Embryonic facial prominence (tissue), 1 donor: ENCODE measurements at regions not wholly inside any gene's neighbourhood (a gene's known extent, or its start where the extent isn't known, plus 50 kb on each side); places are given as distances from the start of the nearest gene placed in this dataset.

Source experiments
- DNase-seq: peaks from one replicate; pipeline ENCODE4 v3.0.0-alpha.2; 2016; ENCODE audit errors: extremely low spot score

GRCh38 chr2:19235308-19235707 lies 123.1 kb downstream of the OSR1 start:
- no peak for DNase-seq

- DNase-seq: no peak
These were observed 126.1 kb downstream of the OSR1 start for GRCh38 chr2:19232312-19232711.

- DNase-seq: no peak
These were observed 126.8 kb downstream of the OSR1 start for GRCh38 chr2:19231625-19232024.

- no peak for DNase-seq
These were observed 127.8 kb downstream of the OSR1 start for GRCh38 chr2:19230626-19231025.

- DNase-seq: no peak
These were observed 129.7 kb downstream of the OSR1 start for GRCh38 chr2:19228715-19229114.

- DNase-seq: no peak
These were observed 130.2 kb downstream of the OSR1 start for GRCh38 chr2:19228181-19228593.

- no peak for DNase-seq
These were observed 131.6 kb downstream of the OSR1 start for GRCh38 chr2:19226871-19227270.

GRCh38 chr2:19226386-19226785 lies 132.0 kb downstream of the OSR1 start:
- no peak for DNase-seq

- no peak for DNase-seq
These were observed 132.5 kb downstream of the OSR1 start for GRCh38 chr2:19225931-19226330.

- DNase-seq: no peak
These were observed 133.3 kb downstream of the OSR1 start for GRCh38 chr2:19225126-19225525.

GRCh38 chr2:19224486-19224885 lies 133.9 kb downstream of the OSR1 start:
- DNase-seq: no peak

- DNase-seq: no peak
These were observed 134.4 kb downstream of the OSR1 start for GRCh38 chr2:19224011-19224410.

GRCh38 chr2:19219060-19219459 lies 139.4 kb downstream of the OSR1 start:
- no peak for DNase-seq

- DNase-seq: no peak
These were observed 140.3 kb downstream of the OSR1 start for GRCh38 chr2:19218166-19218565.

GRCh38 chr2:19216676-19217602 lies 141.5 kb downstream of the OSR1 start:
- DNase-seq: no peak

GRCh38 chr2:19216238-19216637 lies 142.2 kb downstream of the OSR1 start:
- no peak for DNase-seq

GRCh38 chr2:19214682-19215391 lies 143.6 kb downstream of the OSR1 start:
- no peak for DNase-seq

GRCh38 chr2:19209575-19210341 lies 148.7 kb downstream of the OSR1 start:
- DNase-seq: no peak

- no peak for DNase-seq
These were observed 149.8 kb downstream of the OSR1 start for GRCh38 chr2:19208479-19209199.

- DNase-seq: no peak
These were observed 151.0 kb downstream of the OSR1 start for GRCh38 chr2:19207452-19207851.

GRCh38 chr2:19205983-19206533 lies 152.4 kb downstream of the OSR1 start:
- DNase-seq: no peak
